ENCODE measurements at regions not wholly inside any gene's neighbourhood (a gene's known extent, or its start where the extent isn't known, plus 50 kb on each side); places are given as distances from the start of the nearest gene placed in this dataset.

- no peak for TF ChIP-seq CTCF (IDR thresholded peaks at IDR 0.05)
- no peak for TF ChIP-seq EP300 (IDR thresholded peaks at IDR 0.05)
Observed at GRCh38 chr11:87635001-87635400, 540.2 kb downstream of the RAB38 start.

All from tibial nerve (tissue), 4 donors.